Mucosa of rectum (tissue), 2 donors: ENCODE measurements at regions not wholly inside any gene's neighbourhood (a gene's known extent, or its start where the extent isn't known, plus 50 kb on each side); places are given as distances from the start of the nearest gene placed in this dataset.

Source experiments
- H3K27ac ChIP-seq, 2 donors: one replicate each; pipeline ENCODE4 v1.7.0; 2013; ENCODE audit warnings: inconsistent platforms in 2 of 2, low read depth in 2 of 2, low read length in 2 of 2
- H3K27me3 ChIP-seq, 2 donors: one replicate each; pipeline ENCODE4 v1.7.0; 2013; ENCODE audit warnings: low read length in 2 of 2; ENCODE audit not compliant: control insufficient read depth in 2 of 2, insufficient read depth in 2 of 2
- H3K36me3 ChIP-seq, 2 donors: one replicate each; pipeline ENCODE4 v1.7.0; 2013; ENCODE audit warnings: low read length in 2 of 2; ENCODE audit not compliant: control insufficient read depth in 2 of 2, insufficient read depth in 2 of 2
- H3K4me1 ChIP-seq, 2 donors: one replicate each; pipeline ENCODE4 v1.7.0; 2013; ENCODE audit warnings: low read length in 2 of 2, mild to moderate bottlenecking in 1 of 2; ENCODE audit not compliant: control insufficient read depth in 2 of 2, insufficient read depth in 2 of 2
- H3K4me3 ChIP-seq, 2 donors: one replicate each; pipeline ENCODE4 v1.7.0; 2013; ENCODE audit warnings: low read length in 2 of 2
- H3K9ac ChIP-seq, 2 donors: one replicate each; pipeline ENCODE4 v1.7.0; 2013; ENCODE audit warnings: low read length in 2 of 2, low read depth in 1 of 2, mild to moderate bottlenecking in 1 of 2
- H3K9me3 ChIP-seq, 2 donors: one replicate each; pipeline ENCODE4 v1.7.0; 2013; ENCODE audit warnings: low read length in 2 of 2; ENCODE audit not compliant: control insufficient read depth in 2 of 2
- donor health status: healthy.
- donor health status: Normal muscosa, but diverticular disease.

- Histone ChIP-seq H3K9me3 (no peaks in the 10 kb centered on the region), H3K27me3 (peaks cover 0 to 8% of the 10 kb centered on the region in 2 donors), H3K4me1 (no peaks in the 10 kb centered on the region), H3K36me3 (no peaks in the 10 kb centered on the region), H3K4me3 (no peak overlapping the region), H3K27ac (no peak overlapping the region), H3K9ac (no peak overlapping the region)
Measured at GRCh38 chrX:134139090-134139489, 97.9 kb upstream of the CCDC160 start.

- Histone ChIP-seq H3K4me1 (no peaks in the 10 kb centered on the region), H3K36me3 (no peaks in the 10 kb centered on the region), H3K27ac (no peak overlapping the region), H3K27me3 (peaks cover 0 to 6% of the 10 kb centered on the region in 2 donors), H3K4me3 (no peak overlapping the region), H3K9ac (no peak overlapping the region), H3K9me3 (no peaks in the 10 kb centered on the region)
Measured at GRCh38 chrX:134144231-134144630, 92.8 kb upstream of the CCDC160 start.

- H3K27ac ChIP-seq = no peak overlapping the region
- H3K27me3 ChIP-seq = peaks cover 0 to 3% of the 10 kb centered on the region in 2 donors
- no peaks in the 10 kb centered on the region for H3K4me1 ChIP-seq
- H3K4me3 ChIP-seq = no peak overlapping the region
- no peak overlapping the region for H3K9ac ChIP-seq
- H3K9me3 ChIP-seq = no peaks in the 10 kb centered on the region
- H3K36me3 ChIP-seq = no peaks in the 10 kb centered on the region
Measured at GRCh38 chrX:134146493-134146892, 90.5 kb upstream of the CCDC160 start.

GRCh38 chrX:134148172-134148692, 88.8 kb upstream of the CCDC160 start:
- H3K9me3 ChIP-seq = no peaks in the 10 kb centered on the region
- no peaks in the 10 kb centered on the region for H3K4me1 ChIP-seq
- H3K9ac ChIP-seq = no peak overlapping the region
- peaks cover 0 to 3% of the 10 kb centered on the region in 2 donors for H3K27me3 ChIP-seq
- H3K36me3 ChIP-seq = no peaks in the 10 kb centered on the region
- H3K27ac ChIP-seq = no peak overlapping the region
- H3K4me3 ChIP-seq = peak overlapping the region; percentile 8 to 19

GRCh38 chrX:134158821-134159512, 78.0 kb upstream of the CCDC160 start:
- Histone ChIP-seq H3K27me3 (peaks cover 4 to 9% of the 10 kb centered on the region in 2 donors), H3K27ac (no peak overlapping the region), H3K36me3 (no peaks in the 10 kb centered on the region), H3K9ac (no peak overlapping the region), H3K4me1 (no peaks in the 10 kb centered on the region), H3K9me3 (peaks cover 0 to 1% of the 10 kb centered on the region in 2 donors), H3K4me3 (no peak overlapping the region)

- Histone ChIP-seq H3K36me3 (no peaks in the 10 kb centered on the region), H3K9me3 (peaks cover 0 to 1% of the 10 kb centered on the region in 2 donors), H3K9ac (no peak overlapping the region), H3K27ac (no peak overlapping the region), H3K4me3 (no peak overlapping the region), H3K27me3 (peaks cover 5 to 12% of the 10 kb centered on the region in 2 donors), H3K4me1 (no peaks in the 10 kb centered on the region)
Measured at GRCh38 chrX:134161162-134161561, 75.8 kb upstream of the CCDC160 start.

GRCh38 chrX:134162032-134162431, 75.0 kb upstream of the CCDC160 start:
- H3K9ac ChIP-seq = no peak overlapping the region
- peaks cover 5 to 7% of the 10 kb centered on the region in 2 donors for H3K27me3 ChIP-seq
- no peak overlapping the region for H3K4me3 ChIP-seq
- H3K27ac ChIP-seq = no peak overlapping the region
- H3K4me1 ChIP-seq = no peaks in the 10 kb centered on the region
- H3K36me3 ChIP-seq = no peaks in the 10 kb centered on the region
- H3K9me3 ChIP-seq = no peaks in the 10 kb centered on the region

GRCh38 chrX:134163836-134164235, 73.1 kb upstream of the CCDC160 start:
- no peak overlapping the region for H3K4me3 ChIP-seq
- no peaks in the 10 kb centered on the region for H3K4me1 ChIP-seq
- H3K9me3 ChIP-seq = no peaks in the 10 kb centered on the region
- H3K27ac ChIP-seq = no peak overlapping the region
- H3K27me3 ChIP-seq = peaks cover 5 to 8% of the 10 kb centered on the region in 2 donors
- H3K9ac ChIP-seq = no peak overlapping the region
- no peaks in the 10 kb centered on the region for H3K36me3 ChIP-seq

GRCh38 chrX:134167591-134168203, 69.3 kb upstream of the CCDC160 start:
- Histone ChIP-seq H3K27ac (no peak overlapping the region), H3K9me3 (no peaks in the 10 kb centered on the region), H3K4me1 (no peaks in the 10 kb centered on the region), H3K27me3 (peaks cover 7 to 8% of the 10 kb centered on the region in 2 donors), H3K36me3 (no peaks in the 10 kb centered on the region), H3K4me3 (no peak overlapping the region), H3K9ac (no peak overlapping the region)
